ENCODE measurements at regions not wholly inside any gene's neighbourhood (a gene's known extent, or its start where the extent isn't known, plus 50 kb on each side); places are given as distances from the start of the nearest gene placed in this dataset.

GRCh38 chr12:9319842-9320173 is 111.6 kb upstream of the PZP start (continued):
- TF ChIP-seq NR2C1 (IDR thresholded peaks at IDR 0.05) (no peak), SMAD1 (IDR thresholded peaks at IDR 0.05; ENCODE audit: low read depth, partially characterized antibody) (no peak), CEBPB (IDR thresholded peaks at IDR 0.05; ENCODE audit: borderline replicate concordance in 1 of 2, low read depth in 2 of 2, low read length in 2 of 2) (no peak), RUNX3 (IDR thresholded peaks at IDR 0.05; ENCODE audit: low read length) (peak; percentile 65), SUPT20H (IDR thresholded peaks at IDR 0.05; ENCODE audit: borderline replicate concordance, control insufficient read depth, low read depth, low read length) (no peak), KLF5 (IDR thresholded peaks at IDR 0.05; ENCODE audit: partially characterized antibody) (no peak), EZH2 (IDR thresholded peaks at IDR 0.05; ENCODE audit: borderline replicate concordance, control insufficient read depth, low read depth, low read length) (no peak), USF2 (IDR thresholded peaks at IDR 0.05; ENCODE audit: borderline replicate concordance, low read depth, low read length) (no peak), LARP7 (IDR thresholded peaks at IDR 0.05) (no peak), PML (IDR thresholded peaks at IDR 0.05; ENCODE audit: low read length) (no peak), ZNF217 (IDR thresholded peaks at IDR 0.05) (no peak), GATAD2B (conservative IDR thresholded peaks at IDR 0.05; ENCODE audit: low read depth) (no peak), EP300 (IDR thresholded peaks at IDR 0.05; ENCODE audit: borderline replicate concordance in 1 of 2, control insufficient read depth in 1 of 2, low read depth in 2 of 2, low read length in 2 of 2) (no peak), MLLT1 (IDR thresholded peaks at IDR 0.05) (no peak), SMC3 (IDR thresholded peaks at IDR 0.05; ENCODE audit: borderline replicate concordance, low read length) (no peak), FOXM1 (IDR thresholded peaks at IDR 0.05; ENCODE audit: low read depth, low read length) (peak; percentile 25; the same call in 1 of the 2 replicates), JUNB (IDR thresholded peaks at IDR 0.05) (no peak), TCF7 (IDR thresholded peaks at IDR 0.05; ENCODE audit: borderline replicate concordance) (peak; percentile 60; the same call in 1 of the 2 replicates), CREM (IDR thresholded peaks at IDR 0.05; ENCODE audit: low read depth) (no peak), ZNF24 (IDR thresholded peaks at IDR 0.05) (no peak), TBL1XR1 (IDR thresholded peaks at IDR 0.05; ENCODE audit: low read depth, low read length) (no peak), HDAC2 (IDR thresholded peaks at IDR 0.05) (no peak), E4F1 (IDR thresholded peaks at IDR 0.05; ENCODE audit: borderline replicate concordance, partially characterized antibody) (no peak), BHLHE40 (IDR thresholded peaks at IDR 0.05; ENCODE audit: borderline replicate concordance in 1 of 2, low read depth in 2 of 2, low read length in 1 of 2) (peak; percentile 74 to 85; a peak in 3 of 4 replicates), CHD1 (IDR thresholded peaks at IDR 0.05; ENCODE audit: low read depth, low read length) (no peak), TCF3 (IDR thresholded peaks at IDR 0.05; ENCODE audit: borderline replicate concordance, insufficient read depth, low read depth, low read length) (no peak), RELB (IDR thresholded peaks at IDR 0.05; ENCODE audit: low read depth) (no peak), RBBP5 (conservative IDR thresholded peaks at IDR 0.05) (no peak)
